Epidermal melanocyte (primary cell): ENCODE measurements at regions not wholly inside any gene's neighbourhood (a gene's known extent, or its start where the extent isn't known, plus 50 kb on each side); places are given as distances from the start of the nearest gene placed in this dataset.

Experiments
- DNase-seq: peaks from one replicate; pipeline ENCODE4 v3.0.0; 2011; ENCODE audit warnings: low spot score; ENCODE audit not compliant: insufficient read length

DNA sequence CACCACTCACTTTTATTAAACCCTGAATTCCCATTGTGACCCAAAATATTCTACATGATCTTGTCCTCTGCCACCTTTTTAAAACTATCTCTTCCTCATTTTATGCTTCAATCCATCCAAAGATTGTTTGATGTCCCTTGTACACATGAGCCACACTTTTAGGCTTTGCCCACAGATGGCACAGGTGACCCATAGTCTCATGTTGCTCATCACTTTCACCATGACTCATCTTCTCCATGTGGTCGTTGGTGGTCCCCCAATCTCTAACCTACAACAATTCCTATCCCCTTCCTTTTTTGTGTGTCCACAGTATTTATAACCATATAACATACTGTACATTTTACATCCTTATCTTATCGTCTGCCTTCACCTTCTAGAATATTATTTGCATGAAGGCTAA, 271.5 kb upstream of the ZWINT start:
- no peak for DNase-seq

DNA sequence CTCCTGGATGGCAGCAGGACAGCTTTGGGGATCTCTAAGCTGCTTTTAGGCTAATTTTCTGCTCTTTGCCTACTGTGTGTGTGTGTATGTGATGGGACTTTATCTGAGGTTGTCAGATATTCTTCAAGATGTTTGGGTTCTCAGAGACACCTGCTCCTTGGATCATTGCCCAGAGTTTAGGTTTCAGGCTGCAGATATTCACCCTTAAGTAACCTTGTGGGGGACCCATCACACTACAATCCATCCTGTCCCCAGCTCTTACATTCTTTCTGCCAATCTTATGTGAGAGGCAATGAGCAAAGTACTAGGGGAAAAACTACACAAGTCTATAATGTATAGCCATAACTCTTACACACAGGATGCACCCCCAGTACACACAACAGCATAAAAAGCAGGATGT, 263.0 kb upstream of the ZWINT start:
- no peak for DNase-seq

DNA sequence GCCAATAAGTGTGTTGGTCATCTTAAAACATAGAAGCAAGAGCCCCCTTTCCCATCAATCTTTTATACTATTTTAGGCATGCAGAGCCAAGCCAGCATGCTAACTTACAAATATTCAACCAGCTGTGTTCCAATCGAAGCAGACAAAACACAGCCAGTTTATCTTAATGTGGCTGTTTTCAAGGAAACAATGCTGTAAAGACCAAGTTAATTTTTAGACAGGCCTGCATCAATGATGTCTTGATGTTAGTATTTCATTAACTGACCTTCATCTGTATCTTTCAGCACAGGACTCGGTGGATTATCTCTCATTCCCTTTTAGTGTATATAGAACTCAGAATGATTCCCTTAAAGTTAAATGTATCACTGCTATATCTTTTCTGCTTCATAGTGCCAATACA, 262.0 kb upstream of the ZWINT start:
- DNase-seq = no peak

DNA sequence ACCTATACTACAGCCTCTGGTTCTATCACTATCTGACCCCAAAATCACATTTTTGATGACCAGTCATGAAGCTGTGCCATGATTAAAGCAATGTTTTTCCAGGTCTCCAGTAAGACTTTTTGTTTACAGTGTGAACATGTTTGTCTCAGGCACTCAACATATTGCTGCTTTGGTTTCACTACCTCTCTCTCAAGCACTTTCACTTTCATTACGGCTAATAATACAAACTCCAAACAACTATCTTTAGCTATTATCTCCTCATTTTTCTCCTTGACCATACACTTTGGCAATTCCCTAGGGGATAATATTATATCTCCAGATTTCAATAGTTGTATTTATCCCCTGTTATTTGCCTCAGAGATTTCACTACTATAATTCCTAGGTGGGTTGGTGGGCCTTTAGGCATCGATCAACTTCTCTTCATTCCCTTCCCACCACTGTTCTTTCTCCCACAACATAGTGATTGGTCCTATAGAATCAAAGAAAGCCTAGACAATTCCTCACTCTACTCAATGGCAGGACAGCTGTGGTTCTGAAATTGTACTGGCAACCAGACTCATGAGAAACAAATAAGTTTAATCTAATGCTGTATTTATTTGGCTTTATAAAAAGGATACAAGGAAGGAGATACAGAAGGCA, 261.4 kb upstream of the ZWINT start:
- no peak for DNase-seq

DNA sequence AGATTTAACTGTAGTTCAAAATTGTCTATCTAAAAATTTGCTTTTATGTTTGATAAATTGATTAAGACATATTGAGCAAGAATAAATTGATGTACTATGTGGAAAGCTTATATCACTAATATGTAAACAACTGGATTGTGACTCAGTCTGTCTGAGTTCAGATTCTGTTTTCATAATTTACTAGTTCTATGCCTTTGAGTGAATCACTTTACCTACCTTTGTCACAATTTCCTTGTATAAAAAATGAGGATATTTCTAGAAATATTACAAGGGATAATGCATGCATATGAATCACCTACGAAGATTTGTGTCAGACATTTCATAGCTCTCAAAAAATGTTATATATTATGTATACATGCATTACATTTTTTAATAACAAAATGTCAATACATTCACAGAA, 245.1 kb upstream of the ZWINT start:
- DNase-seq = no peak

DNA sequence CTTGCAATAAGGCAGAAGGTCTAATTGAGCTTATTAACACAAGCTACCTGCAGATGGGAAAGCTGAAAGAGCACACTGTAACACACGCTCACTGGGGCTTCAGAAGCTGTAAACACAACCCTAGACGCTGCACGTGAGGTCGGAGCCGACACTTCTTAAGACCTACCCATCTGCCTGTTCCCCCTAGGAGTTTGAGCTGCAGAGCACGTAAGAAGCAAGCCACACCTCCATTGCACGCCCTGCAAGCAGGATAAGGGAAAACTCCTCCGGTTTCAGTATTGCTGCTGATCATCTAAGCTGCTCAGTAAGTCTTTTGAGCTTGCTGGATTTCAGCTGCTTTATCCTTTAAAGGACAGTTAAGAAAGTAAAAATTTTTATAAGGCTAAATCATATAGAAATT, 244.0 kb upstream of the ZWINT start:
- DNase-seq = no peak

DNA sequence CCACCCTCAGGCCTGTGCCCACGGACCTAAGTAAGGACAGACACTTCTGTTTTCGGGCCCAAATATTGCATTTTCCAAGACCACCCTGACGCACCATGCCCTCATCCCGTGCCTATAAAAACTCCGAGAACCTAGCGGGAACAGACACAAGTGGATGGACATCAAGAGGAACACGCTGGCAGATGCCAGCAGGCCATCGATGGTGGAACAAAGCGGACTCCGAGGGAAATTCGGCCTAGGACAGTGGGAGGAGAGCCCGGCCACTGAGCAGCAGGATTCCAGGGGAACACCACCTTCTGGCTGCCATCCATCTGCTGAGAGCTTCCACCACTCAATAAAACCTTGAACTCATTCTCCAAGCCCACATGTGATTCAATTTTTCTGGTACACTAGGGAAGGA, 243.6 kb upstream of the ZWINT start:
- DNase-seq = no peak

DNA sequence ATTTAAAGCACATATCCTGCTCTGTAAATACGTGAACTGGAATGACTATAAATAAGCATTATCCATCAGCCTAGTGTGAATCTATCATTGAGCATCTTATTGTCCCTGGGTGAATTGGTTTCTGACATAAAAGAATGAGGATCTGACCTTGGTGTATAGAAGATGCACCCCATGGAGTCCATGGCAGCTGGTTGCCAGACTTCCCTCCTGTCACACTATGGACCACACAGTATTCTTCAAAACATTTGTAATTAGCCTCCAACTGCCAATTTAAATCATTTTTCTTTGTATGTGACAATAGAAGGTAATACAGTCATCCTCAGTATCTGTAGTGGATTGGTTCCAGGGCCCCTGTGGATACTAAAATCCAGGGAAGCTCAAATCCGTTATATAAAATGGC, 238.1 kb upstream of the ZWINT start:
- no peak for DNase-seq

DNA sequence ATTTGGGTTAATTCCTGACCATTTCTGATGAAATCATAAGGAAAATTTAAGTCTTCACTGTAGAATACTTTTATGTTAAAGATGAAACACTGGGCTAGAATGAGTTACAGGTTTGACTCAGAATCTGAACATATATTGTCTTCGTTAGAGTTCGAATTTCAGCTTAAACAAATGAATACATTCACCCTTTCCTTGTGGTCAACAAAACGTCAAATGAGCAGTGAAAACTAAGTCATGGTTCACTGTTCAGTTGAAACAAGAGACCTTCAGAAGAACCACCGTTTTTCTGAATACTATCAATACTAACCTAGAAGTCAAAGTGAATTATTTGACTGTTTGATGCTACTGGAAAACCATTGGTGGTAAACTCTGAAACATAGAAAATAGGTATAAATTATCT, 235.2 kb upstream of the ZWINT start:
- DNase-seq = no peak

DNA sequence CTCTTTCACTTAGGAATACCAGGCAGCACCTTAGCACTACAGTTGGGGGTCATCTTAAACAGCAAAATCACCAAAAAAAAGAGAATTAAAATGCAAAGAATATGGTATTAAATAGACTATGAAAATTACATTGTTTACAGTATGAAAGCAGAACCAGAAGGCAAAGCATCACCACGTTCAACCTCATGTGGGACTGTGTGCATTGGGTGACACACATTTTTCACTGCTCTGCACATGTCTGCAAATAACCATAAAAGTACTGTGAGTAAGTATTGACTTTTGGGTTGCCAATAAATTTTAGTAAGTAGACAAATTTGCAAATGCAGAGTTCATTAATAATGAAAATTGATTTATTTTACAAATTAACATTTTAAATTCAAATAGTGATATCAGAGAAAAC, 232.1 kb upstream of the ZWINT start:
- no peak for DNase-seq

DNA sequence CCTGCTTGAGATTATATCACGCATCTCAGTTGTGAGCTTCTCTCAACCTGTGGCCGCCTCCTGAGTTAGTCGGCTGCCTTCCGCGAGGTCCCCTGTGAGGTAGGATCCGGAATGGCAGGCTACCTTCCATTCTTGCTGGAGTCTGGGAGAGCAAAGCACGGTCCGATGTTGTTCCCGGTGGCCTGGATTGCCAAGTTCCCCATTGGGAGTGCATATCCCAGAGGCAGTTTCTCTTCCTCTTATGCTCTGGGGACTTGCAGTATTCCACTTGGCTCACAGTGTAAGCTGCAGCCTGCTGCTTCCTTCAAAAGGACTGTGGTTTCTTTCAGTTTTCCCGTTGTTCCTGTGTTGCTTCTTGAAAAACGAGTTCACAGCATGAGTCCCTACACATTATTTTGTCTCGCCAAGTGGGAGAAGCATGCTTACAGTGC, 225.4 kb upstream of the ZWINT start:
- DNase-seq = no peak

DNA sequence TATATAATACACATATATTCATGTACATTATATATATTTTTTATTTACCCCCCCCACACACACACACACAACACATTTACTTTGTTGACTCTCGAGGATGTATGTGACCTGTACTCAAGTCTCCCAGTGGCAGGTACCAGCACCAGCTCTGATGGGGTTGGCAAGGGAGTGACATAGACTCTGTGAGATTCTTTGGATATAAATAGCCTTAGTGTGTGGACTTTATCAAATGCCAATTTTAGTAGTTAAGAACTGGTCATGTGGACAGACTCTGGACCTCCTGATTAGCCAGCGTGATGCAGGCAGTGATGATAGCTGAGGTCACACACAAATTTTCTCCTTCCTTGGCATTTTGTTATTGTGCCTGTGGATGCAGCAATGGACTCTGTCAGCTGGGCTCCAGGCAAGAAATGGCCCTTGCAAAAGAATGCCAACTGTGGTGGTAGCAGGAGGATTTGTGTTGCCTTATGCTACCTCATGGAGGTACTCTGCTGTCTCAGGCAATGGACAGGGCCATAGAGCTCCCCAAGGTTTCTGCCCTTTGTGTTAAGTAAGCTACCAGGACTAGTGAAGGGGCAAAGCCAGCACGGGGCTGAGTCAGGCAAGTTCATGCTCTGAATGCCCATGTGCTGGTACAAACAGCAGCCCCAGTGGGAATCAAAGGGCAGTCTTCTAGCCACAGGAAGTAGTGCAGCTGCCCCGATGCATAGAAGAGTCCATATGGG, 224.6 kb upstream of the ZWINT start:
- DNase-seq = no peak

DNA sequence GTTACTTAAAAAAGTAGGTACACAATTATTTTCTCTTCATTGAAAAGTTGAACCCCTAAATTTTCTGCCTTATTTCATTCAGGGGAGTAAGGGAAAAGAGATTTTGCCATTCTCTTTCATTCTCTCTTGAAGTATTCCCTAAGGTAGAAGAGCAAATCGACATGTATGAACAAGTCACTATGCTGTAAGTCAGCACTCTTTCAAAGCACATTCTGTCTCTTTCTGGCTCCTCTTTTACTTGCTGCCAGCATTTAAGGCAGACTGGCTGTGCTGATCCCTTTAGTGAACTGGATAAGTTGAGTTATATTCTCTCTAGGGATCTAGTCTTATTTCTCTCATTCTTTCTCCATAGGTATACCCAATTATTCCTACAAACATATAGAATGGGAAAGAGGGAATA, 222.3 kb upstream of the ZWINT start:
- no peak for DNase-seq

DNA sequence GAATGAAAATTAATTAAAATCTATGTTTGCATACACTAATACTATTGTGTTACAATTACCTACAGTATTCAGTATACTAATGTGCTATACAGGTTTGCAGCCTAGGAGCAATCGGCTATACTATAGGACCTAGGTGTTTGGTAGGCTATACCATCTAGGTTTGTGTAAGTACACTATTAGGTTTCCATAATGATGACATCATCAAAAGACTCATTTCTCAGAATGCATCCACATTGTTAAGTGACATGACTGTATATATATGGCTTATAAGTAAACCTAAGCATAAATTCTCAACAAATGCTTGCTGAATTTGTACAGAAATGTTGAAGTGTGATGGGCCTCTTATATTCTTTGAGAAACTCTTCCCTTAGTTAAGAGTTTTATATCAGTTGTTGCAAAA, 206.5 kb upstream of the ZWINT start:
- no peak for DNase-seq

DNA sequence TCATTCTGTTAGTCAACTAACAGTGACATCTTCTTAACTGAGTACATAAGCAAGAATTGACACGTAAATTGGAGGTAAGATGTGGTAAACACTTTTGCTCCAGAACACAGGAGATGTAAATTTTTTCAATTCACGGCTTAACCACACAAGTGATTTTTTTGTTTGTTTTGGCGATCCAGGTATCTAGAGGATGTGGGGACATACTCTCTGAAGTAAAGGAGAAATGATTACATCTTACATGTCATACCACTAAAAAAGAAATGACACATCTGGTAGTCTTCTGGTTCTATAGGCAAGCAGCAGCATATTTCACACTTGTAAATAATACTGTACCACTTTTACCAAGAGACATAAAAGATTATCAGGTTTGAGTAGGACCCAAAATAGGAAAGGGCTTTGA, 200.3 kb upstream of the ZWINT start:
- DNase-seq = no peak

DNA sequence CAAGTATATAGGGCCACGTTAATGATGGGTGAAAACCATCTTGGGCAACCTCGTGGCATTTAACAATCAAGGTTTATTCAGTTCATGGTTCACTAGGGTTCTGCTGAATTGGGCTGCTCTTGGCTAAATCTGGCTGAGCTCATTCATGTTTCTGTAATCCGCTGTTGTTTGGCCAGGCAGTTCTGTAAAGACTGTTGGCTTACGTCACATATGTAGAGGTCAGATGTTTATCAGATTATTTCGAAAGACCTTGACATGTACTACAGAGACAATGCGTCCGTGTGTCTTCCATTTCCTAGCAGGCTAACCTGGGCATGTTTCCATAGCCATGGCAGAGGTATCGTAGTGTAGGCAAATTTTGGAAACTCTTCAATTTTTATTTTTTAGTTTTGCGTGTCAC, 190.0 kb upstream of the ZWINT start:
- no peak for DNase-seq

DNA sequence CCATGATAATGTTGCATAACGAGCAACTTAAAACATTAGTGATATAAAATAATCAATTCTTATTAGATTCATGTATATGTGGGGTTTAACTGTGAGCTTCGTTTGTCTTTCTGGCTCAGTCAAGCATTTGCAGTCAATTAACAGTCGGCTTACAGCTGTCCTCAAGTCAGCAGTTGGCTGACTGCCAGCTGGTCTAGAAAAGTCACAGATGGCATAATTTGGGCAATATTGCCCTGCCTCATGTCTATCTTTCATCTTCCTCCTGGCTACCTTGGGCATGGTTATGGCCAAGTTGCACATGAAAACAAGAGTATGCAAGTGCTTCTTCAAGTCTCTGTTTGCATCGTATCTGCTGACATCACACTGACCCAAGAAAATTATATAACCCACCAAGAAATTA, 186.1 kb upstream of the ZWINT start:
- no peak for DNase-seq

DNA sequence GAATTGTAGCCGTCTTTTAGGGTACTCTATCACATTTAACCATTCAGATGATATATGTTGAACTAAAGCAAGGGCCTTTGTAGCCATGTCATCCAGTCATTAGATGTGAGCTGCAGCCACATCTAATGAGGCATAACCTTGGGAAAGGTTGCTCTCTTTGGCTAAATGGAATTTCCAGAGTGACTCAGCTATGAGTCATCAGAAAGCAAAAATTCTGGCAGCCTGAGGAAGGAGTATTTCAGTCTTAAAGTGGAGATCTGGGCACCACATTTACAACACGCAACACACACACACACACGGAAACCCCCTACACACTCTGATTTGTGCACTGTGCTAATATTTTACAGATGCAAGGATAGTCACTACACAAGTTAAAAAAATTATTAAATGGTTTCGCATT, 176.9 kb upstream of the ZWINT start:
- no peak for DNase-seq

DNA sequence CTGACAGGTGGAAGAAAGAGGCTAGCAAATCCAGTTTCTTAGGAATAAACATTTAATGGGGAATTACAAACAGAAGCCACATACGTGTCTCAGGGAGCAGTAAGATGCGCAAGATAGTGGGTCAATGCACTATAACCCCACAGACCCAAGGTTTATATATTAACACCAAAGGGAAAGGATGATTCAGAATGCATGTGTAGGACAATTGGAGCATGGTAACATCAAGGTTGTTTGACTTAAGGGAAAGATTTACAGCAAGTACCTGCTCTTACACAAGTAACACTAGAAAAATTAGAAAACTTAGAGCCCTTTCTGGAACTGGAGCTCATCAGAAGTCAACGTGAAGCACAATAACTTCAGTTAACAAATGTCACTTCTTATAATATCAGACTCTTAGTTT, 161.1 kb upstream of the ZWINT start:
- DNase-seq = no peak

DNA sequence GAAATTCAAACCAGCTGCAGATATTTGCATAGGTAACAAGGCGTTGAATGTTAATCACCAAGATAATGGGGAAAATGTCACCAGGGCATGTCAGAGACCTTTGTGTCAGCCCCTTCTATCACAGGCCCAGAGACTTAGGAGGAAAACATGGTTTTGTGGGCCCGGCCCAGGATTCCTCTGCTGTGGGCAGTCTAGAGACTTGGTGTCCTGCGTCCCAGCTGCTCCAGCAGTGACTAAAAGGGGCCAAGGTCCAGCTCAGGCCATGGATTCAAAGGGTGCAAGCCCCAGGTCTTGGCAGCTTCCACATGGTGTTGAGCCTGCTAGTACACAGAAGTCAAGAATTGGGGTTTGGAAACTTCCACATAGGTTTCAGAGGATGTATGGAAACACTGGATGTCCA, 147.5 kb upstream of the ZWINT start:
- DNase-seq = no peak

DNA sequence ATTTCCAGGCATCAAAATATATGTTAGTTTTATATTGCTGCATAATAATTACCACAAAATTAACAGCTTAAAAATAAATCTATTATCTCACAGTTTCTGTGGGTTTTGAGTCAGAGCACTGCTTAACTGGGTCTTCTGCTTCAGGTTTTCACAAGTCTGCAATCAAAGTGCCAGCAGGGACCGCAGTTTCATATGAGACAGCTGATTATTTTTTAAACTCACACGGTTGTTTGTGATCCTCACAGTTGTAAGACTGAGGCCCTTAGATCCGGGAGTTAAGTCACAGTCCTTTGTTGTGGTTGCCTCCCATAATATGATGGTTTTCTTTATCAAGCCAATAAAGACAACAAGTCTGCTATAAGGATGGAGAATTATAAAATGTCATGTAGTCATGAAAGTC, 146.0 kb upstream of the ZWINT start:
- no peak for DNase-seq

DNA sequence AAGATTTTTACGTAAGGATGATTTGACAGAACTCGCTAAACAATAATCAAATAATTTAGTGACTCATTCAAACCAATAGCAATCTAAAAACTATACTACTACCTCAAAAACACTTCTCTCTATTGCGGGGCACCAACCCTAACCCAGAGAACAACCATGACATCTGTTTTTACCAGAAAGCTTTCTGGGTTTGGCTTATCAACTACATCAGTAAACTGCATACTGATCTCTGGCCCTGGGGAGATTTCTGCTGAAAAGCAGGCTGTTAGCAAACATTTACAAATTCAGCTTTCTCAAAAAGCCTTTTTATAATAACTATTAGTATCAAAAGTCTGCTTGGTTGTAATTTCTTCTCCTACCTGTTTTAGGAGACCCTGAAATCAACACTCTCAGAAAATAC, 144.5 kb upstream of the ZWINT start:
- DNase-seq = no peak

DNA sequence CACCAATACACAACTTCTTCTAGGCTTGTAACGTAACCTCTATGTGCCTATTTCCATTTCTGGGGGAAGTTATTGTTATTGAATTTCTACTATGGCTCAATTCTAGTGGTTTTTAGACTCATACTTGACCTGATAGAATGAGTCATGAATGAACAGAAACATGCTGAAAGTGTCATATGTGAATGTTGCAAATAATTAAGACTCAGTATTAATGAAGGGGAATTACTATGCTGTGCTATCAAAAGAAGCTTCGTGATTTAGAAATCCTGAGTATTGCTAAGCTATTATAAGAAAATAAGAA, 135.1 kb upstream of the ZWINT start:
- no peak for DNase-seq

DNA sequence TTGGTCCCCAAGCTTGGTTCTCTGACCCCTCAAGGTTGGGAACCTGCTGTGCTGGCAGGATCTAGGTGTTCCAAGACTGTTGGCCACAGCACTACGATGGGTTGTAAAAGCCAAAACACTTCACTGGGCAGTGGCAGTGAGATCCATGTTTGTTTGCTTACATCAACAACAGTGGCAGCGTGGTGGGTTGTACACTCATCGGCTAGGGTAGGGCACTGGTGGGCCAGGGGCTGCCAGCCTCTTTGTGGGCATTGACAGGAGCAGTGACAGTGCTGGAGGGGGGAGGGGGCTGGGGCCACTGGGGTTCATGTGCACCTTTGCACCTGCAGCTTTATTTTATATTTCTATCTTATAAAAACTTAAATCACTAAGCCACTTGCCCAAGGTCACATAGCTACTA, 126.7 kb upstream of the ZWINT start:
- no peak for DNase-seq
